H1 (cell line): ENCODE measurements at regions not wholly inside any gene's neighbourhood (a gene's known extent, or its start where the extent isn't known, plus 50 kb on each side); places are given as distances from the start of the nearest gene placed in this dataset.

ENCODE experiments used
- CTCF ChIA-PET: fragments of 300-600 bp; sonication (Branson Sonifier 250); formaldehyde crosslinking; loops from one replicate; lab custom pipeline; 2021; ENCODE audit not compliant: partially characterized antibody; lab: Charles Lee
- POLR2A ChIA-PET: fragments of 300-600 bp; sonication (Branson Sonifier 250); formaldehyde crosslinking; loops from one replicate; lab custom pipeline; 2021; ENCODE audit warnings: inconsistent platforms; ENCODE audit not compliant: partially characterized antibody; lab: Charles Lee
- DNase-seq, 2 experiments: peaks; one replicate each; pipeline versions ENCODE4 v3.0.0 to v3.0.0-alpha.2; 2010 to 2022; ENCODE audit warnings: low spot score in 2 of 2, low read depth in 1 of 2, mixed read lengths in 1 of 2
- FAIRE-seq: peaks from 2 replicates; lab custom pipeline; 2011; peaks lifted over from hg19 to GRCh38; lab: Jason Lieb, UNC
- H2AFZ ChIP-seq: 2 replicates; pipeline ENCODE4 v1.8.1; 2012; ENCODE audit warnings: low read length, inconsistent platforms
- H2AK5ac ChIP-seq: 2 replicates; pipeline ENCODE4 v1.6.1; 2013; ENCODE audit warnings: low read depth, low read length
- H2BK120ac ChIP-seq: replicated peaks from 2 replicates; pipeline ENCODE3; 2013; ENCODE audit warnings: low read depth, low read length, inconsistent platforms
- H2BK12ac ChIP-seq: 2 replicates; pipeline ENCODE4 v1.6.1; 2013; ENCODE audit warnings: low read depth, low read length
- H2BK15ac ChIP-seq: 2 replicates; pipeline ENCODE4 v1.6.1; 2013; ENCODE audit warnings: low read length
- H2BK20ac ChIP-seq: 2 replicates; pipeline ENCODE4 v1.6.1; 2013; ENCODE audit warnings: low read length
- H2BK5ac ChIP-seq: 2 replicates; pipeline ENCODE4 v1.6.1; 2013; ENCODE audit warnings: low read depth, low read length
- H3K14ac ChIP-seq: 2 replicates; pipeline ENCODE4 v1.6.1; 2013; ENCODE audit warnings: inconsistent platforms; ENCODE audit not compliant: insufficient read length
- H3K18ac ChIP-seq: 2 replicates; pipeline ENCODE4 v1.6.1; 2013; ENCODE audit warnings: low read length; ENCODE audit errors: extremely low read depth
- H3K23ac ChIP-seq: 2 replicates; pipeline ENCODE4 v1.6.1; 2013; ENCODE audit warnings: inconsistent platforms; ENCODE audit not compliant: insufficient read length
- H3K23me2 ChIP-seq: 2 replicates; pipeline ENCODE4 v1.6.1; 2013; ENCODE audit warnings: low read depth, low read length
- H3K27ac ChIP-seq: 2 replicates; pipeline ENCODE4 v1.6.1; 2011; ENCODE audit warnings: low read depth, low read length, inconsistent platforms
- H3K27me3 ChIP-seq, 4 experiments: replicated peaks in 1 of 4; 1 replicate in 1 of 4; 2 replicates in 3 of 4; pipeline versions ENCODE4 v1.6.1 to v1.8.1; 2011 to 2013; ENCODE audit warnings: low read length in 3 of 4, mild to moderate bottlenecking in 3 of 4, inconsistent platforms in 2 of 4, mixed read lengths in 2 of 4, moderate library complexity in 1 of 4; ENCODE audit not compliant: control insufficient read depth in 3 of 4, insufficient read depth in 3 of 4; ENCODE audit errors: extremely low read depth in 1 of 4
- H3K36me3 ChIP-seq, 4 experiments: 2 replicates each; pipeline versions ENCODE4 v1.6.1 to v1.8.1; 2011 to 2013; ENCODE audit warnings: mild to moderate bottlenecking in 4 of 4, low read length in 3 of 4, moderate library complexity in 2 of 4, control low read depth in 1 of 4, inconsistent platforms in 1 of 4; ENCODE audit not compliant: insufficient read depth in 4 of 4, control insufficient read depth in 2 of 4
- H3K4ac ChIP-seq: replicated peaks from 2 replicates; pipeline ENCODE3; 2013; ENCODE audit warnings: low read length, low read depth, mixed read lengths, inconsistent platforms; ENCODE audit not compliant: insufficient read length
- H3K4me1 ChIP-seq, 4 experiments: replicated peaks in 1 of 4; 1 replicate in 1 of 4; 2 replicates in 3 of 4; pipeline versions ENCODE4 v1.6.1 to v1.8.1; 2011 to 2013; ENCODE audit warnings: low read length in 3 of 4, inconsistent platforms in 2 of 4, mixed read lengths in 1 of 4; ENCODE audit not compliant: insufficient read depth in 4 of 4, control insufficient read depth in 3 of 4
- H3K4me2 ChIP-seq, 2 experiments: 2 replicates each; pipeline versions ENCODE4 v1.6.1 to v1.8.1; 2011 to 2013; ENCODE audit warnings: low read depth in 2 of 2, low read length in 2 of 2, control low read depth in 1 of 2, inconsistent platforms in 1 of 2, mild to moderate bottlenecking in 1 of 2; ENCODE audit not compliant: insufficient read depth in 1 of 2
- H3K4me3 ChIP-seq, 4 experiments: fragments of 200-600, 300-600 bp in 1 of 4; sonication (generic), shearing (Covaris generic), sonication (Bioruptor Twin) in 1 of 4; 2 replicates each; pipeline versions ENCODE4 v1.5.1 to v1.8.1; 2011 to 2016; ENCODE audit warnings: low read length in 4 of 4, low read depth in 3 of 4, control low read depth in 2 of 4, inconsistent platforms in 2 of 4, mild to moderate bottlenecking in 2 of 4, mixed read lengths in 1 of 4, moderate library complexity in 1 of 4; ENCODE audit not compliant: insufficient read depth in 2 of 4; ENCODE audit errors: extremely low read depth in 1 of 4
- H3K56ac ChIP-seq: replicated peaks from 2 replicates; pipeline ENCODE3; 2013; ENCODE audit warnings: low read depth, mild to moderate bottlenecking, mixed read lengths, low read length, inconsistent platforms; ENCODE audit not compliant: insufficient read length
- H3K79me1 ChIP-seq: 2 replicates; pipeline ENCODE4 v1.6.1; 2013; ENCODE audit warnings: low read depth, low read length, control low read depth
- H3K79me2 ChIP-seq, 2 experiments: 2 replicates each; pipeline versions ENCODE4 v1.6.1 to v1.8.1; 2012 to 2013; ENCODE audit warnings: low read length in 2 of 2, mild to moderate bottlenecking in 2 of 2, inconsistent platforms in 1 of 2; ENCODE audit not compliant: insufficient read depth in 2 of 2, control insufficient read depth in 1 of 2
- H3K9ac ChIP-seq, 4 experiments: replicated peaks in 1 of 4; 1 replicate in 1 of 4; 2 replicates in 3 of 4; pipeline versions ENCODE4 v1.6.1 to v1.8.1; 2011 to 2013; ENCODE audit warnings: low read depth in 3 of 4, low read length in 3 of 4, control low read depth in 2 of 4, mild to moderate bottlenecking in 2 of 4, moderate library complexity in 2 of 4, inconsistent platforms in 1 of 4; ENCODE audit errors: extremely low read depth in 1 of 4
- H3K9me3 ChIP-seq, 2 experiments: 2 replicates each; pipeline versions ENCODE4 v1.6.1 to v1.8.1; 2012 to 2013; ENCODE audit warnings: mild to moderate bottlenecking in 2 of 2, moderate library complexity in 2 of 2, control low read depth in 1 of 2, inconsistent platforms in 1 of 2, low read depth in 1 of 2, low read length in 1 of 2, mixed read lengths in 1 of 2; ENCODE audit not compliant: insufficient read depth in 2 of 2
- H4K20me1 ChIP-seq, 2 experiments: replicated peaks in 1 of 2; 2 replicates each; pipeline versions ENCODE3 to v1.8.1; 2011 to 2013; ENCODE audit warnings: inconsistent platforms in 2 of 2, low read length in 2 of 2, mild to moderate bottlenecking in 1 of 2; ENCODE audit not compliant: insufficient read depth in 2 of 2, control insufficient read depth in 1 of 2
- H4K5ac ChIP-seq: 2 replicates; pipeline ENCODE4 v1.6.1; 2013; ENCODE audit warnings: low read length, low read depth, mixed read lengths, inconsistent platforms; ENCODE audit not compliant: insufficient read length
- H4K8ac ChIP-seq: 2 replicates; pipeline ENCODE4 v1.8.0; 2013; ENCODE audit warnings: mild to moderate bottlenecking, moderate library complexity, low read length, inconsistent platforms; ENCODE audit not compliant: insufficient read depth; ENCODE audit errors: extremely low read depth
- H4K91ac ChIP-seq: replicated peaks from 2 replicates; pipeline ENCODE3; 2013; ENCODE audit warnings: low read length, mixed read lengths, inconsistent platforms; ENCODE audit not compliant: insufficient read length
- FOSL1 ChIP-seq: IDR thresholded peaks from 2 replicates; pipeline ENCODE4 v1.6.1; 2011; ENCODE audit warnings: mild to moderate bottlenecking, low read depth, low read length, moderate library complexity; ENCODE audit not compliant: insufficient read depth
- YY1 ChIP-seq: IDR thresholded peaks from 2 replicates; pipeline ENCODE4 v1.6.1; 2011; ENCODE audit warnings: low read depth, mild to moderate bottlenecking, low read length
- WGBS, 2 experiments: shearing (Covaris generic) in 1 of 2; methylation state at CpG; one replicate each; pipeline versions ENCODE4 v1.1.6 to v1.1.7; 2013 to 2015; ENCODE audit warnings: low lambda C conversion rate in 2 of 2, mixed read lengths in 2 of 2, inconsistent platforms in 1 of 2, low coverage in 1 of 2, missing lambda C conversion rate in 1 of 2; ENCODE audit not compliant: insufficient replicate concordance in 2 of 2, insufficient coverage in 1 of 2, insufficient read length in 1 of 2; ENCODE audit errors: extremely low coverage in 1 of 2, missing lambda C conversion rate in 1 of 2; 5-methylcytosine and 5-hydroxymethylcytosine counted together

GRCh38 chr6:163663575-163663974, 249.1 kb downstream of the QKI start:
- Histone ChIP-seq H3K79me1 (no peaks in the 10 kb centered on the region), H3K9ac (no peak overlapping the region), H3K36me3 (no peaks in the 10 kb centered on the region), H3K18ac (no peak overlapping the region), H3K9me3 (no peaks in the 10 kb centered on the region), H4K8ac (no peak overlapping the region), H3K23me2 (peaks cover 4% of the 10 kb centered on the region; the same call in 1 of the 2 replicates), H2BK120ac (no peak overlapping the region), H3K56ac (no peak overlapping the region), H3K79me2 (no peaks in the 10 kb centered on the region), H3K4me3 (no peak overlapping the region), H2AFZ (no peak overlapping the region), H3K27me3 (no peaks in the 10 kb centered on the region), H2BK15ac (no peak overlapping the region), H3K4ac (no peak overlapping the region), H3K23ac (no peak overlapping the region), H4K5ac (no peak overlapping the region), H4K20me1 (peaks cover 0 to 2% of the 10 kb centered on the region in 2 experiments), H2BK5ac (no peak overlapping the region), H2BK12ac (no peak overlapping the region), H2BK20ac (no peak overlapping the region), H3K27ac (no peak overlapping the region), H3K4me2 (no peak overlapping the region), H3K14ac (no peak overlapping the region), H4K91ac (no peak overlapping the region), H2AK5ac (no peak overlapping the region), H3K4me1 (peaks cover 0 to 4% (median 0%) of the 10 kb centered on the region in 4 experiments; a peak in 2 of 7 replicates)
- TF ChIP-seq FOSL1 (no peak), YY1 (no peak)
- 81% methylated on average over 7 of the region's 7 CpGs; no CpG with 5 or more reads in 1 of the 2 experiments for WGBS, 2 experiments
- no peak for DNase-seq
- POLR2A ChIA-PET: interaction anchor here (1.4 kb wide), 1 partner anchor 8 kb away, joined by 3 read pairs; no protein-coding TSS in a partner anchor
- CTCF ChIA-PET: no interaction called here
- FAIRE-seq: no peak
